RWPE1 (cell line): ENCODE measurements at regions not wholly inside any gene's neighbourhood (a gene's known extent, or its start where the extent isn't known, plus 50 kb on each side); places are given as distances from the start of the nearest gene placed in this dataset.

Experiments
- CTCF ChIA-PET: fragments of 350-600 bp; sonication (Branson Sonifier 250); formaldehyde crosslinking; extraction: SDS; loops from one replicate; lab custom pipeline; 2021; lab: Yijun Ruan, JAX
- POLR2A ChIA-PET: fragments of 400-600 bp; formaldehyde crosslinking; extraction: SDS; loops from one replicate; lab custom pipeline; 2020; ENCODE audit warnings: antibody characterized with exemption; ENCODE audit not compliant: low non-redundant PET; lab: Yijun Ruan, JAX
- DNase-seq: peaks from one replicate; pipeline ENCODE4 v3.0.0; 2012; ENCODE audit warnings: low spot score
- H3K27ac ChIP-seq: fragments of 450-650 bp; 2 replicates; pipeline ENCODE4 v1.5.1; 2017
- CTCF ChIP-seq: fragments of 450-650 bp; conservative IDR thresholded peaks from 2 replicates; pipeline ENCODE4 v1.5.1; 2017; ENCODE audit warnings: low read depth, mild to moderate bottlenecking

- H3K27ac ChIP-seq, result no peak overlapping the region
- ChIA-PET CTCF (no interaction called here), POLR2A (no interaction called here)
- TF ChIP-seq CTCF, result no peak
- no peak for DNase-seq
Observed at GRCh38 chr5:166651234-166651633, 1640.2 kb upstream of the WWC1 start.

- no peak for DNase-seq
- ChIA-PET POLR2A (no interaction called here), CTCF (no interaction called here)
- TF ChIP-seq CTCF, result no peak
- H3K27ac ChIP-seq, result no peak overlapping the region
Observed at GRCh38 chr5:166671811-166672210, 1619.6 kb upstream of the WWC1 start.

GRCh38 chr5:166672431-166672830 is 1619.0 kb upstream of the WWC1 start:
- DNase-seq, result no peak
- H3K27ac ChIP-seq, result no peak overlapping the region
- ChIA-PET CTCF (no interaction called here), POLR2A (no interaction called here)
- no peak for TF ChIP-seq CTCF

- ChIA-PET POLR2A (no interaction called here), CTCF (interaction anchor here (0.7 kb wide), 1 partner anchor 10 kb away, joined by 3 read pairs; no protein-coding TSS in a partner anchor)
- TF ChIP-seq CTCF, result no peak
- no peak overlapping the region for H3K27ac ChIP-seq
- no peak for DNase-seq
Observed at GRCh38 chr5:166677891-166678290, 1613.6 kb upstream of the WWC1 start.

- ChIA-PET CTCF (no interaction called here), POLR2A (no interaction called here)
- no peak overlapping the region for H3K27ac ChIP-seq
- no peak for TF ChIP-seq CTCF
- DNase-seq, result no peak
Observed at GRCh38 chr5:166679331-166679730, 1612.1 kb upstream of the WWC1 start.

- ChIA-PET POLR2A (no interaction called here), CTCF (interaction anchor here (0.6 kb wide), 1 partner anchor 494 kb away, joined by 3 read pairs; no protein-coding TSS in a partner anchor)
- DNase-seq, result no peak
- no peak for TF ChIP-seq CTCF
- H3K27ac ChIP-seq, result no peak overlapping the region
Observed at GRCh38 chr5:166695326-166695725, 1596.1 kb upstream of the WWC1 start.

- ChIA-PET CTCF (no interaction called here), POLR2A (no interaction called here)
- H3K27ac ChIP-seq, result no peak overlapping the region
- no peak for TF ChIP-seq CTCF
- no peak for DNase-seq
Observed at GRCh38 chr5:166708291-166708690, 1583.2 kb upstream of the WWC1 start.
